Embryonic facial prominence (tissue), 1 donor: ENCODE measurements at regions not wholly inside any gene's neighbourhood (a gene's known extent, or its start where the extent isn't known, plus 50 kb on each side); places are given as distances from the start of the nearest gene placed in this dataset.
A peak's percentile ranks its signal among the peaks of the same experiment; 100 is the strongest.
"Not testable (repeated sequence)": the region's sequence is repeated elsewhere in the genome, so short reads cannot be mapped to it uniquely, and the experiment has no call there.

Experiments used
- DNase-seq: peaks from one replicate; pipeline ENCODE4 v3.0.0-alpha.2; 2016; ENCODE audit errors: extremely low spot score

GRCh38 chr5:100641833-100642232, 106.7 kb downstream of the FAM174A start:
- DNase-seq = no peak

GRCh38 chr5:100643473-100643872, 108.3 kb downstream of the FAM174A start:
- DNase-seq = no peak

GRCh38 chr5:100644185-100644584, 109.0 kb downstream of the FAM174A start:
- DNase-seq = no peak

- no peak for DNase-seq
Measured at GRCh38 chr5:100644776-100645175, 109.6 kb downstream of the FAM174A start.

- DNase-seq = no peak
Measured at GRCh38 chr5:100646011-100646410, 110.8 kb downstream of the FAM174A start.

GRCh38 chr5:100646691-100647090, 111.5 kb downstream of the FAM174A start:
- DNase-seq = no peak

- DNase-seq = no peak
Measured at GRCh38 chr5:100647461-100648230, 112.5 kb downstream of the FAM174A start.

- DNase-seq = no peak
Measured at GRCh38 chr5:100654895-100655294, 119.7 kb downstream of the FAM174A start.

GRCh38 chr5:100656771-100657170, 121.6 kb downstream of the FAM174A start:
- not testable (repeated sequence) for DNase-seq

- no peak for DNase-seq
Measured at GRCh38 chr5:100659080-100659795, 124.1 kb downstream of the FAM174A start.

GRCh38 chr5:100664140-100664539, 129.0 kb downstream of the FAM174A start:
- DNase-seq = no peak

GRCh38 chr5:100667161-100667630, 132.0 kb downstream of the FAM174A start:
- no peak for DNase-seq

GRCh38 chr5:100668511-100668910, 133.3 kb downstream of the FAM174A start:
- DNase-seq = no peak

GRCh38 chr5:100676817-100677631, 141.8 kb downstream of the FAM174A start:
- peak; percentile 25 for DNase-seq

- DNase-seq = no peak
Measured at GRCh38 chr5:100682625-100683024, 147.5 kb downstream of the FAM174A start.

GRCh38 chr5:100683881-100684280, 148.7 kb downstream of the FAM174A start:
- no peak for DNase-seq

GRCh38 chr5:100685122-100685521, 149.9 kb downstream of the FAM174A start:
- DNase-seq = not testable (repeated sequence)

- DNase-seq = not testable (repeated sequence)
Measured at GRCh38 chr5:100688834-100689233, 153.7 kb downstream of the FAM174A start.

GRCh38 chr5:100690036-100690560, 154.9 kb downstream of the FAM174A start:
- DNase-seq = no peak

- no peak for DNase-seq
Measured at GRCh38 chr5:100691085-100691484, 155.9 kb downstream of the FAM174A start.

GRCh38 chr5:100691548-100691947, 156.4 kb downstream of the FAM174A start:
- no peak for DNase-seq

GRCh38 chr5:100693481-100693880, 158.3 kb downstream of the FAM174A start:
- no peak for DNase-seq
